Fibroblast of the aortic adventitia (primary cell): ENCODE measurements at regions not wholly inside any gene's neighbourhood (a gene's known extent, or its start where the extent isn't known, plus 50 kb on each side); places are given as distances from the start of the nearest gene placed in this dataset.

Experiments
- DNase-seq: peaks from one replicate; pipeline ENCODE4 v3.0.0-alpha.2; 2010; ENCODE audit warnings: low read depth
- H3K4me3 ChIP-seq: 2 replicates; pipeline ENCODE4 v1.5.1; 2011; ENCODE audit warnings: low read depth, mild to moderate bottlenecking, control low read depth, low read length, moderate library complexity
- CTCF ChIP-seq: IDR thresholded peaks from 2 replicates; pipeline ENCODE4 v1.5.1; 2011; ENCODE audit warnings: mild to moderate bottlenecking, low read length, control low read depth, inconsistent platforms; ENCODE audit not compliant: insufficient read depth

- TF ChIP-seq CTCF = no peak
- DNase-seq = no peak
- H3K4me3 ChIP-seq = no peak overlapping the region
These were observed 58.5 kb upstream of the INPP5A start for GRCh38 chr10:132479024-132479602.

GRCh38 chr10:132479603-132480221 lies 57.9 kb upstream of the INPP5A start:
- DNase-seq = no peak
- no peak overlapping the region for H3K4me3 ChIP-seq
- TF ChIP-seq CTCF = no peak

GRCh38 chr10:132480356-132480755 lies 57.2 kb upstream of the INPP5A start:
- no peak for TF ChIP-seq CTCF

GRCh38 chr10:132481690-132482089 lies 55.9 kb upstream of the INPP5A start:
- no peak for TF ChIP-seq CTCF
- no peak overlapping the region for H3K4me3 ChIP-seq
- DNase-seq = no peak

More at GRCh38 chr10:132480356-132480755, 57.2 kb upstream of the INPP5A start:
- DNase-seq = no peak
- no peak overlapping the region for H3K4me3 ChIP-seq

DNA sequence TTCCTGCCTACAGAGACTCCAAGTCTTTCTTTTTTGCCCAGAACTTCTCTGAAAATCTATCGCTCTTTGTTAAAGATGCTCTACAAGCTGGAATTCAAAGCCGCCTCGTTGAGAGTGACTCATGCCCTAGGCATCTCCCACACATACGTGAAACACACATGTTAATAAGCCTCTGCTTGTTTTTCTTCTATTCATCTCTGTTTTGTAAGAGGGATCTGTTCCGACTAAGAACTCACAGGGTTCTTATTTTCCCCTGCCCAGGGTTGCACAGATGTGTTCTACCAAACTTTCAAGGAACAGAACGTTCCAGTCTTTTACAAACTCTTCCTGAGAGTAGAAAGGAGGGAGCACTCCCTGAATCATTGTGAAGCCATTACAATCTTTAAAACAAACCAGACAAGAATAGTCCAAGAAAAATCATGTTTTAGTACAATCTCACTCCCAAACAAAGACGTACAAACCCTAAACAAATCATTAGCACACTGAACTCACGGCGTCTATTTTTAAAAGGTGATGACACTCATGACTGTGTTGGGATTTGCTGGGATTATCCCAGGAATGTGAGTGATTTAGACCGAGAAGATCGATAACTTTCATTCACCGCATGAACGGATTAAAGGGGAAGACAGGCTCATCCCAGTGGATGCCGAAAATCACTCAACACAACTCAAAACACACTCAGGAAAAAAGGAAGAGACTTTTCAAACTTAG lies 55.3 kb upstream of the INPP5A start:
- TF ChIP-seq CTCF = no peak
- DNase-seq = peak; percentile 93
- no peak overlapping the region for H3K4me3 ChIP-seq

DNA sequence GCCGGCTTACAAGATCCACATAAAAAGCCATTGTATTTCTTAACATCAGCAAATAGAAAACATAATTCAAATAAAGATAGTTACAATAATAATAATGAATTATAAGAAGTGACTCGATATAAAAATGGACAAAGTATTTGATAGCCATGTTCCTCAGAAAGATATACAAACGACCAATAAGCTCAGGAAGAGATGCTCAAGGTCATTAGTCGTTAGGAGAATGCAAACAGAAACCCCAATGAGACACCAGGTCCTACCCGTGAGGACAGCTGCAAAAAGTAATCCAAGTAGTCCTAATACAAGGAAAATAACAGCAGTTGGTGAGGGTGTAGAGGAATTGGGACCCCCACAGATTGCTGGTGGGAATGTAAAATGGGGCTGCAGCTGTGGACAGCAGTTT lies 54.2 kb upstream of the INPP5A start:
- no peak for DNase-seq
- TF ChIP-seq CTCF = no peak
- no peak overlapping the region for H3K4me3 ChIP-seq

- no peak overlapping the region for H3K4me3 ChIP-seq
- no peak for DNase-seq
- no peak for TF ChIP-seq CTCF
These were observed 52.7 kb upstream of the INPP5A start for GRCh38 chr10:132484922-132485321.
